HG03066 (cell line): ENCODE measurements at regions not wholly inside any gene's neighbourhood (a gene's known extent, or its start where the extent isn't known, plus 50 kb on each side); places are given as distances from the start of the nearest gene placed in this dataset.

Experiments
- ATAC-seq: cut with Tn5 transposase; IDR thresholded peaks from one replicate; pipeline ENCODE4 v1.9.1; 2021; ENCODE audit warnings: low read depth; ENCODE audit not compliant: unreplicated experiment

DNA sequence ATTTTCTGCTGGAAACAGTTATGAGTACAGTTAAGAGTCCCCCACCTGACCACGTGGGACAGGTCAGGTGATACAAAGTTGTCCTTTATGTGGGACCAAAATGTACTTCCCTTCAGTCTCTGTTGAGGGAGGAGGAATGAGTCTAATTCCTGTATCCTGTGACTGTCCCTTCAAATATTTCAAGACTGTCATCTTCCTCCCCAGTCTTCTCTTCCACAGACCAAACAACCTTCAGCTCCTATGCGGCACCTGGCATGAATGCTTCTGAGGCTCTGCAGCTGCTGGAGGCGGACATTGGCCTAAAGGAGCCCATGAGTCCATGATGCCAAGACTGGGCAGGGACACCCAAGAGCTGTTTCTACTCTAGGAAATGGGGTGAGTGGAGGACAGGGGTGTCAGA is 72.1 kb upstream of the SIM2 start:
- no peak for ATAC-seq

GRCh38 chr21:36627242-36627641 is 71.7 kb upstream of the SIM2 start:
- ATAC-seq: no peak

DNA sequence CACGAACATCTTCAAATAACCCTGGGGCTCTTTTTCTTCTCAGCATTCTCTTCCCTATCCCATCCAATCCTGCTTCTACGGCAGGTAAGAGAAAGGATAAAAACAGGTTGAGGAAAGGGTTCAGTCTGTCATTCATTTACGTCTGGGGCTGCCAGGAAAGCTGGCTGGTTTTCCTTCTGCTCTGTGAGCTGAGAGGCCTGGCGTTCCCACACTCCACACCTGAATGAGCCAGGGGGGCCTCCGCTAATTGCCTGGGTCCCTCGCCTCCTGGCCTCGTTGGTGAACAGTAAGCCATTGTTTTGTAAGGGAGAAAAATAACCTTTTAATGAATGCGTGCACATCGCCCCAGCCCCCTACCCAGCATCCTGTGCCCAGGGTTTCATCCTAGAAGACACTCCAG is 70.8 kb upstream of the SIM2 start:
- no peak for ATAC-seq

- ATAC-seq: no peak
These were observed 70.0 kb upstream of the SIM2 start for GRCh38 chr21:36628761-36629460.

DNA sequence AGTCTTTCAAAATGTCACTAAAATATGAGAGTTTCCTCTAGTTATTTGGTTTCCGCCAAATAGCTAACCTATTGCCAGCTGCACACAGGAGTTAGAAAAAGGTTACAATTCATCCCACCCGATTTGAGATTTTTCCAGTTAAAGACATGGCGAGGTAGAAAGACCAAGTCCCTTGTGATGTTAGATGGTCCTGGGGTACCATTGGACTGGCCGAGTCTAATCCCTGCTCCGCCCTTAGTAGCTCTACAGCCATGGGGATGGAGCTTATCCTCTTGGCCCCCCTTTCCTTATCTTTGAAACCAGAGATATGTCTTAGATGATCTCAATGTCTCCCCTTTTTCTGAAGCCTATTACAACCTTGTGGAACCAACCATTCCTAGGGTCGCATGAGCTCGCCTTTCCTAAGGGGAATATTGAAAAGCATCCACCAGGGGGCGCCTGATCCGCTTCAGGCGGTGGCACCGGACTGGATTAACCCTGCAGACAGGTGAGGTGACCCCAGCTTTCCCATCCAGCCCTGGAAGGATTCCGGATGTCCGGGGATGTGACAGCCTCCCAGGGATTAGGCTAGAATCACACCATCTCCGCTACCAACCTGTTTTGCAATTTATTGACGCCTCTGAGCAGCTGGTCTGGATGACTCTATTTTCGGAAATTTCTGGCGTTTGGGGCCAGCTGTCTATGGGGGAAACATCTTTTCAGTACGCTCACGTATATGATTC is 68.3 kb upstream of the SIM2 start:
- ATAC-seq: no peak

GRCh38 chr21:36636016-36636415 is 62.9 kb upstream of the SIM2 start:
- no peak for ATAC-seq

DNA sequence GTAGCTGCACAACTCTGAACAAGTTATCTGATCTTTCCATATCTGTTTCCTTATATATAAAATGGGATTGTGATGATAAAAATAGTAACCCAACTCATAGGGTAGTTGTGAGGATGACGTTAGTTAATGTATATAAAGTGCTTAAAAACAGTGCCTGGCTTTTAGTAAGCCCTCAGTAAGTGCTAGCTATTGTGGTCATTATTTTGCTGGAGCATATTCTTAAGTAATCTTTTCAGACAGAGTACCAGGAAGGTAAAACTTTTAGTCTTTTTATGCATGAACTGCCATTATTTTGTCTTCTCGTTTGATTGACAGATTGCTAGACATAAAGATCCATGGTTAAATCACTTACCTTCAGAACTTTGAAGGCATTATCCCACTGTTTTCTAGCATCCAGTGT is 62.5 kb upstream of the SIM2 start:
- ATAC-seq: no peak

DNA sequence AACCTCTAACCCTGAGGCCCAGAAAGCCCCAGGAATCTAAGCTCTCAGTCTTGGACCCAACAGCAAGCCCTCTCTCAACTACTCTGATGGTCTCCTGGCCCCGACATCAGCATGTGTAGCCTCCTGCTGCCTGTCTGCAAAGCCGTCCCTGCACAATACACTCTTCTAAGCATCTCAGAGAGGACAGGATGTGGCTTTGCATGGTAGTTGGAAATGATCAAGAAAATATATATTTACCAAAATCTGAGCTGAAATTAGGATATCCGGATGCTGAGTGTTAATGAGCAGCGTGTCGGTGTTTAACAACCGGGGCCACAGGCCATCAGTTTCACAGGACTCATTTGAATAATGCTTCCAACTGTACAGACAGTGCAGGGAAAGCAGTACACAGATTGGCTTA is 59.1 kb upstream of the SIM2 start:
- ATAC-seq: no peak

GRCh38 chr21:36640174-36640720 is 58.7 kb upstream of the SIM2 start:
- ATAC-seq: no peak

DNA sequence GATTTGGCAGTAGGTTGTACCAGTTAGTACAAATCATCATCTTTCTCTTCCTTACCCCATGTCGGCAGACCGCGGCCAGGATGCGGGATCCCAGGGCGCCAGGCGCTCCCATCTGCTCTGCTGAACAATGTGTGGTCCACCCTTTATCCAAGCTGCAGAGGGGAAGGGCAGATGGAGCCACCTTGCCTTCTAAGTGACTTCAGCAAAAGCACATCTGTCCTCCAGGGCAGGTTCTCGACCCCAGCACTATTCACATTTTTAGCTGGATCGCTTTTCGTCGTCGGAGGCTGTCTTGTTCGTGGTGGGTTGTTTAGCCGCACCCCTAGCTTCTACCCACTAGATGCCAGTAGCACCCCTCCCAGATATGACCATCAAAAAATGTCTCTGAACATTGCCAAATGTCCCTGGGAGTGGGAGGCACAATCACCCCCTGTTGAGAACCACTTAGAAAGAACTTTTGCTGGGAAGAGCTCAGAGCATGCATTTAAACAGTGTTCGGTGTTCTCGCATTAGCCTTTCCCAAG is 58.1 kb upstream of the SIM2 start:
- ATAC-seq: no peak

- ATAC-seq: no peak
These were observed 57.6 kb upstream of the SIM2 start for GRCh38 chr21:36641346-36641745.

- no peak for ATAC-seq
These were observed 57.0 kb upstream of the SIM2 start for GRCh38 chr21:36641886-36642285.

- no peak for ATAC-seq
These were observed 56.1 kb upstream of the SIM2 start for GRCh38 chr21:36642777-36643176.

DNA sequence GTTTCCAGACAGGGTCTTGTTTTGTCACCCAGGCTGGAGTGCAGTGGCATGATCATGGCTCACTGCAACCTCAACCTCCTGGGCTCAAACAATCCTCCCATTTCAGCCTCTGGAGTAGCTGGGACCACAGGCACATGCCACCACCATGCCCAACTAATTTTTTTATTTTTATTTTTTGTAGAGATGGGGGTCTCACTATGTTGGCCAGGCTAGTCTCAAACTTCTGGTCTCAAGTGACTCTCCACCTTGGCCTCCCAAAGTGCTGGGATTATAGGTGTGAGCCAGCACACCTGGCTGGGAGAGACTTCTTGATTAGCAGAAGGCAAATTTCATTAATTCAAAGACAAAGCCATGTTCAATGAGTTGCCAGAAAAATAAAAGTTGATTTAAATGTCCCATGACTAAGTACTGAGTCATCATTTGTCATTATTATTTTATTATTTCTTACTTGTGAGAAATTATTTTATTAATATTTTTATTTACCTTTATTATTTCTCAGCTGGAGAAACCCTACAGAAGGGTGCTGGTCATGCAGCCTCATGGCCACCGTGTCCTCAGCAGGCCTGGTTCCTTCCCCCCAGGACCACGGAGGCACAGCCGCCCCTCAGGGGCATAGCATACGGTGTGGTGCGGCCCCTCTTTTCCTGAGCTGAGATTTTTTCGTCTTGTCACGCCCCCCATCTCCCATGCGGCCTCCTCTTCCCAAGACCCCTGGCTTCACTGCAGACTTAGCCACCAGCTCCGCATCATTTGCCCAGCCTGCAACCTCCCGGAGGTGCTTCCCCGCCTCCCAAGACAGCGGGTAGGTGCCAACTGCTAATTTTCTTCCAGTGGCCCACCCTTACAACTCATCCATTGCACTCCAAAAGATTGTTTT is 55.3 kb upstream of the SIM2 start:
- no peak for ATAC-seq

- ATAC-seq: no peak
These were observed 52.9 kb upstream of the SIM2 start for GRCh38 chr21:36646011-36646410.

DNA sequence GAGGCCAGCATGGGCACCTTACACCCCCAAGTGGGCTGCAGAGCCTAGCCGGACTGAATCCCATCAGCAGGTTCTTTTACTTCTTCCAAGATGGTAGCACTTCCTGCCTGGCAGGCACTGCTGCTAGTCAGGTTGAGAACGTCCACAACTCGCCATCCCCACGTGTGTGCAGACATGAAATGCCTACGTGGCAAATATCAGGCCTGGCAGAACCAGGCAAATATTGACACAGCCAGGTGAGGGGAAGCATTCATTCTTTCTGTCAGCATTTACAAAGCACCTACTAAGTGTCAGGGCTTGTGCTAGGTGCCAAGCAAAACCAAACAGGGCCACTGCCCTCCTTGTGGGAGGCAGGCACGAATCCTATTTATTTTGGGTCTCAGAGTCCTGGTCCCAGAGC is 52.3 kb upstream of the SIM2 start:
- no peak for ATAC-seq

- no peak for ATAC-seq
These were observed 51.4 kb upstream of the SIM2 start for GRCh38 chr21:36647279-36648093.
